Femur (tissue), 1 donor: ENCODE measurements at regions not wholly inside any gene's neighbourhood (a gene's known extent, or its start where the extent isn't known, plus 50 kb on each side); places are given as distances from the start of the nearest gene placed in this dataset.
A peak's percentile ranks its signal among the peaks of the same experiment; 100 is the strongest.

Experiments
- DNase-seq: peaks from one replicate; pipeline ENCODE4 v3.0.0-alpha.2; 2017

DNA sequence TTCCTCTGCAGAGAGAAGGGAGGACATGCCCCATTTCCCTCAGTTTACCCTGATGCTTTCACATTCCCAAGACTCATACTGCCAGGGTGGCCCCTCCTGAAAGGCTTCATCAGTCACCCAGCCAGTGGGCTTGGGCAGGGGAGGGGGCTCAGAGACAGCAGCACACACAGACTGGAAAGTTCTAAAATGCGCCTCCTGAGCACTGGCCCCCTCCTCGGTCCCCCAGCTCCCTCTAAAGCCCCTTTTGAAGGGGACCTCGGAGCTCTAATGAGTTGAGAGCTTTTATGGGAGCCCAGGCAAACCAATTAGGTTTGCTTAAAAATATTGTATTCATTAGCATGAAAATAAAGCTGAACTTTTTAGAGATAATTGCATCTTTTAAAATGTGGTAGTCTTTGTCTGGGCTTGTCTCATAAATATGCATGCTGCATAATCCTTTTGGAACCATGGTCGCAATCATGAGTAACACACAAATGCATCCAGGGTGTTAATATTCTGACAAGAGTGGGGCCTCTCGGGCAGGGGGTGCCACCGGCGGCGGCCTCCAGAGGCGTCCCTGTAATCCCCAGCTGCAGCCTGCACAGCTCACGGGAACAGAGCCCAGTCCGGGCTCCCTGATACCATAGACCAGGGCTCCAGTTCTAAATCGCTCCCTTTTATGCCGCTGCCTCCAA, 78.5 kb downstream of the RPLP1 start:
- DNase-seq: no peak

DNA sequence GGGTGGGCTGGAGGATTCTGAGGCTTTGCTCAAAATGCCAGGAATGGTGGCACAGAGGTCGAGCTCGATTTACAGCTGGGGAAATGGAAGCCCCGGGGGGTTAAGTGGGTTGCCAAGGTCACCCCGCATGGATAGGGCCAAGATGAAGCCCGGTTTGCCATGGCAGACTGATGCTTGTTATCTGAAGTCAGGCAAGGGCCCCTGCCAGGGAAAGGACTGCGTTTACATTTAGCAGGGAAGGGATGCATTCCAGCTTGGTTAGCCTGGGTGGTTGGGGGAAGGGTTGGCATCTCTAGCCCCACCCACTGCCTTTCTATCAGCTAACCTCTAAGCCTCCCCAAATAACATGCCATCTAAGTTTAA, 79.0 kb downstream of the RPLP1 start:
- no peak for DNase-seq

DNA sequence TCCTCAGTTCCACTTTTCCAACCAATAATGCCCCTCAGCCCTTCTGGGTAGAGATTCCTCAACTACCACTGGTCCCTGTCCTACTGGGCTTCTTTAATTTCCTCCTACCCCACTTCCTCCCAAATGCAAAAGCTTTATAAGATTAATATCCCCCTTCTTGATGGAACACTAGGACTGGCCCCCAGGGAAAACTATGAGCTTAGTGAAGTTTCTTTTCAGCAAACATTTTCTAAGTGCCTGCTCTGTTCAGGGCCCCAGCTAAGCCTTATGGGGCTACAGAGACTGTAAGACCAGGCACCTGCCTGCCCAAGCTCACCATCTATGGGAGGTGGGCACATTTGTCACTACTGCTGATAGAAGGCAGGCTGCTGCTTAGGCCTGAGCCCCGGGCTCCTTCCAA, 79.4 kb downstream of the RPLP1 start:
- no peak for DNase-seq

DNA sequence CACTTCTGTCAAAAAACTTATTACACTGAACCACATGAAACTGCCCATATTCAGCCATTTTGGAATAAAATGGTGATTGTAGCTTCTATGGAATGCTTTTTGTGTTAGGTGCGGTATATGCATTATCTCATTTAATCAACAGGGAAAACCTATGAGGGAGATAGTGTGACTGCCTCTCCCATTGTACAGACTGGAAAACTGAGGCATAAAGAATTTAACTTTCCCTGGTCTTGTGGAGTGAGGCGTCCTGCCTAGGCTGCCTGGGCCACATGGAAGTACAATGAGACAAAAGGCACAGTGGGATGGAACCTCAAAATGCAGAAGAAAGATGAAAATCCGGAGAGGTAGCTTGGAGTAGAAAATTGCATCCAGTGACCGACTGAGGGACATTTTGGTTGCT, 80.2 kb downstream of the RPLP1 start:
- DNase-seq: no peak

DNA sequence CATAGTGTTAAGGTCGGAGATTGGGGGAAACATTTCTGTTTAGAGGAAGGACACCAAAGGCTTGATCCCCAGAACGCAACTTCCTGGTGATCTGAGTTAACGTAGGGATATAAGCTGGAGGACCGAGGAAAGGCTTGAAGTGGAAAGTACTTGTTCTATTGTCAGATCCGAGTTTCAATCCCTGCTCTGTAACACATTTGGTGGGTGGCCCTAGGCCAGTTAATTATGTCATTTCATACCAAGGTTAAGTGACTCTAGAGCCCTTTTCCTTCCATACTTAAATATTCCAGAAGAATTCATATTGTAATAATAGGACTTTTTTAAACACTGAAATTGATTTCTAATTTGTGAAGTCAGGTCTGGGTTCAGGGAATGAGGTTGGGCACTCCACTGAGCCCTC, 80.9 kb downstream of the RPLP1 start:
- no peak for DNase-seq

DNA sequence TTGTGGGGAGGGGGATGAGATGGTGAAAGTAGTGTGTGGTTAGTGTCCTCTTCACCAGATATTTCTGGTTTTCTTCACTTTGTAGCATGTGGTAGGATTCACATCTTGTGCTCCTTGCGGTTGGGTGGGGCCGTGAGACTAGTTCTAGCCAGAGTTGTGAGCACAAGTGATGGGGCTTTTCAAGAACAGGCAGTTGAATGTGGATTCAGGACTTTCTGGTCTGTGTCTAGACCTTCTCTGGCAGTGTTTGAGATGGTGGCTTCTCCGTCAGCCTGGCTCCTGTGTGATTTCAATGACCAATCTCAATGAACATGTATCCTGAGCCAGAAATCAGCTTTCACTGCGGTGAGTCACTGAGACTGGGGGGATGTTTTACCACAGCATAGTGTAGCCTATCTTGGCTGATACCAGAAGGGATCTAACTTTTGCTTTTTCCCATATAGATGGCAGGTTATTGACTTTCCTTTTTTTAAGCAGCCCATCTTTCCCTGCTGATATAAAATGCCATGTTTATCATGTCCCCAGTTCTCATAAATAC, 82.6 kb downstream of the RPLP1 start:
- no peak for DNase-seq

DNA sequence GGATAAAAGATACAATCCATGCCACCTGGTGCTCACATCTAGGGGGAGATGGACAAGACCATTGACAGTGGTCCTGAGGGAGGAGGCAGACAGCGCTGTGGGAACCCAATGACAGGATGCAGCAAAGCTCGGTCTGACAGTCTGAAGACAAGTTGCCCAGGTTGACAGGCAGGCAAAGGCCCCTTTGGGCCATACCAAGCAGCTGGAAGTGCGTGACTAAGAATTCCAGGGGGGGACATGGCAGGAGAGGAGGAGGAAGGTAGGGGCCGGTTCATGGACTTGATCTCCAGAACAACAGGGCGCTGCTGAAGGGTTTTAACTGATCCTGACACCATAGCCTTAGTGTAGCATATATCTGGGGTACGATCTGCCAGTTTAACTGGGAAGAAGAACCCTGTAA, 83.4 kb downstream of the RPLP1 start:
- DNase-seq: no peak

DNA sequence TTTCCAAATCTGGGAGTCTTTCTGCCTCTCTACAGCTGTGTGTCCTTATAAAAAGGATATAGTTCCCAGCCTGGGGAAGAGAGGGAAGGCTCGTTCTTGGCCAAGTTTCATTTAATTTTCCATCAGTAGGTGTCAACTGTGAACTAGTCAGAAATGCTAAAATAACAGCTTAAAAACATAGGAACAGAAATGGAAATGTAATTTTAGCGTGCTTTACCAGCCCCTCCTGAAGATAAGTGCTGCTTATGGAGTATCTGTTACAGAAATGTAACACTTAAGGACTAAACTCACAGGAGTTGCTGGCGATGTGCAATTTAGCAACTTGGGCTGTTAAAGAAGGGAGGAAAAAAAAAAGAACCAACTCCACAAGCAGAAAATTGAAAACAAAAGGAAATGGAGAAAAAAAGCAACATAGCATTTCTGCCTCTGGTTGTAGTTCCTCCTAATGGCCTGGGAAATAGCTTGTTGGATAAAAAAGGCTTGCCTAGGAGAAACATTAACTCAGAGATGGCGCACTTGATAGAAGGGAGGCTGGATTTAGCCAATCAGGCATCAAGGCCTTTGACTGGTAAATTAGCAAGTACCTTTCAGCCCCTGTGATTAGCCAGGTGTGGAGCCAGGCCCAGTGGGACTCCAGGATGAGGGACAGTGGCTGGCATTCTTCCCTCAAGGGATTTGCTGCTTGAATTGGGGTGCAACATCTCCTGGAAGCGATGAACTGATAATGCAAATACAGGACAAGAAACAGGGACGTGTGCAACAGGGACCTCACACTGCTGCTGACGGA, 84.3 kb downstream of the RPLP1 start:
- DNase-seq: no peak

DNA sequence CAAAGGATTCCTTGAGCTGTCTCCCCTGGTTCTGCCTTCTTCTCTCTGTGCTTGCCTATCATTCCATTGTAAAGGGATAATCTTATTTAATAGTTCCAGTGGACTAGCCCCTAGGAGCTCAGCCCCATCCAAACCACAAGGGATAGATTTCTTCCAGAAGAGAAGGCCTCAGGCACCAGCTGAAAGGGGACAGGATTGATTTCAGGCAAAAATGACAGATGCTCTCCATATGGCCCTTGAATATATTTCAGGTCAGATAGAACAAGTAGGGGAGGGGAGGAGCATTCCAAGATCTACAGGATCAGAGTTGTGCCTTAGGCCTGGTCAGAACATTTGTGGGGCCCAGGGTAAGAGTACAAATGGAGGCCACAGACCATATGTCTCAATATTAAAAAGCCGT, 85.3 kb downstream of the RPLP1 start:
- DNase-seq: no peak

DNA sequence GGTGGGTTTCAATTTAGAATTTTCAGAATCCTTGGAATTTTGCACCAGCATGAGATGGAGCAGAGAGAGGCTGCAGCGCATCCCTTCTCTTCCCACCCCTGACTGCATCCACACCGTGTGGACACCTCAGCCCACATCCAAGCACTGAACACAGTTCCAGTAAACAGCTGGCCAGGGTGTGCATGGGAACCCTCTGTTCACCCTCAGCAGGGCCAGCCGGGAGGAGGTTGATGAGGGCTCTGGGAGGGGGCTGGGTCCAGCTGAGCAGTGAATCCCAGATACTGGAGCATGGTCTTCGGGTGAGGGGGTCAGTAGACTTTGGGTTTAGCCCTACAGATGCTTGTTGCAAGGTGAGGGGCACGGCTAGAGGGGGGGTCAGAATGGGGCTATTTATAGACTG, 85.8 kb downstream of the RPLP1 start:
- DNase-seq: no peak

DNA sequence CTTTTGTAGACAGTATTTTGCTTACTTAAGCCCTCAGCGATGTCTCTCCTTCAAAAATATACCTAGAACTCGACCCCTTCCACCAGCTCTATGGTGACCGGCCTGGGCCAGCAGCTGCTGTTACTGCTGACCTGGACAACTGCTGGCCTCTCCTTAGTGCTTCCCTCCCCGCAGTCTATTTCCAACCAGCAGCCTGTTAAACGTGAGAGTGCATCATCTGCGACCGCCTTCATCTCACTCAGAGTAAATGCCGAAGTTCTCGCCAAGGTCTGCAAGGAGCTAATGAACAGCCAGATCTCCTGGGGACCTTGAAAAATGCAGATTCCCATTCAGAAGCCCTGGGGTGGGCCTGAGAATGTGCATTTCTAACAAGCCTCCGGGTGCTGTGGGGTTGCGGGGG, 86.7 kb downstream of the RPLP1 start:
- no peak for DNase-seq

DNA sequence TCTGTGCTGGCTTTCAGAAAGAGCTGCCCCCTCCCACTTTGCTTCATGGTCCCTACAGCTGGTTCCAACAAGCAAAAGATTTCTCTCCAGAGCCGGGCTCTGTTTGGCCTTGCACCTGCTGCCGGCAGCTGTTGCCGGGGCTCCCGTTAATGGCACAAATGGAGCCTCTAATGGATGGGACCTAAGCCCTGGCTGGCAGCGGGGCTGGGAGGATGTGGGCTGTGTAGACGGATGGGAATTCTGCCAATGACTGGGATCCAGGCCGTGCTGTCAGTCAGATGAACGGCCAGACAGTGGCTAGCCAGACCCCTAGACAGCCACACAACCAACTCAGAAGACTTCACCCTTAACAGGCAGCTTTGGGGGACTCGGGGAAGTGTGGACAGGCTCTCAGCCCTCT, 88.0 kb downstream of the RPLP1 start:
- DNase-seq: peak; percentile 88

DNA sequence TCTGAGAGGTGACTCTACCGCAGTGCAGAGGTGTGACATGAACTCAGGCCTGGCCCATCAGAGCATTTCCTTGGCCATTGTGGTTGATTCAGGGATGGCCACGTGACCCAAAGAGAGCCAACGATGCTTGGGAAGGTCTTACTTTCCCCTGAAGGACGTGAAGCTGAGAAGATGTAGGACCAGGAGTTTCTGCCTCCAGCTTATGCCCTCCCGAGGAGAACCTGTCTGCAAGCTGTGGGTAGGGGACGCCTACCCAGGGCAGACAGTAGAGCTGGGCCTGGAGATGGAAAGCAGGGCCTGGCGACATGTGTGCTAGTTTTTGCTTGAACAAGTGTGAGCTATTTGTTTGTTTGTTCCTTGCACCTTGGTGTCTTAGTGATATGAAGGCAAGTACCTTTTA, 89.4 kb downstream of the RPLP1 start:
- no peak for DNase-seq

DNA sequence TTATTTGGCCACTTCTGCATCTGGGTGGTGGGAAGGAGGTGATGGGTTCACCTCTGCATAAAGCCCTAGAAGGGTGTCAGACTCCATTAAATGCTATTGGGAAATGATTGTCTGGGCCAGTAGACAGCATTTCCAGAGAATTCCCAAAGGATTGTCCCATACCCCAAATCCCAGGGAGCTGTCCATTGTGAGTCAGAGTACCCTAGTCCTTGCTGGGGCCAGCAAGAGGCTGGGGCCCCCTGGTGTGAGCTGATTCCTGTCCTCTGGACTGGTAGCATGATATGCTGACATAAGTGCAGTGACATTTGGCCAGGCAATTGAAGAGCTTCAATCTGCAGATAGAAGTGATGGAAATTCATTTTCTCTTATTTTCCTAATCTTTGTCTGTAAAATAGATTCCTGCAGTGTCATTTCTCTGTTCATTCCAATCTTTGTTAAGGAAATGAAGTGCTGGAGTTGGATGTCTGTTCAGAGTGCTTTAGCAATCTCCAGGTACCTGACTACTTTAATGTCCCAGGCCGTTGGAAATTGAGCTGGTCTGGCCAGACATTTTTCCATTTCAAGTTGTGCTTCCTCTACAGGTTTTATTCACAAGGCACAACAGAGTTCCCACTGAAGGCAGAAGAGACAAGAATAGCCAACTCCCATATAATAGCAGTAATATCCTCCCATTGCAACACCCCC, 91.2 kb downstream of the RPLP1 start:
- no peak for DNase-seq

DNA sequence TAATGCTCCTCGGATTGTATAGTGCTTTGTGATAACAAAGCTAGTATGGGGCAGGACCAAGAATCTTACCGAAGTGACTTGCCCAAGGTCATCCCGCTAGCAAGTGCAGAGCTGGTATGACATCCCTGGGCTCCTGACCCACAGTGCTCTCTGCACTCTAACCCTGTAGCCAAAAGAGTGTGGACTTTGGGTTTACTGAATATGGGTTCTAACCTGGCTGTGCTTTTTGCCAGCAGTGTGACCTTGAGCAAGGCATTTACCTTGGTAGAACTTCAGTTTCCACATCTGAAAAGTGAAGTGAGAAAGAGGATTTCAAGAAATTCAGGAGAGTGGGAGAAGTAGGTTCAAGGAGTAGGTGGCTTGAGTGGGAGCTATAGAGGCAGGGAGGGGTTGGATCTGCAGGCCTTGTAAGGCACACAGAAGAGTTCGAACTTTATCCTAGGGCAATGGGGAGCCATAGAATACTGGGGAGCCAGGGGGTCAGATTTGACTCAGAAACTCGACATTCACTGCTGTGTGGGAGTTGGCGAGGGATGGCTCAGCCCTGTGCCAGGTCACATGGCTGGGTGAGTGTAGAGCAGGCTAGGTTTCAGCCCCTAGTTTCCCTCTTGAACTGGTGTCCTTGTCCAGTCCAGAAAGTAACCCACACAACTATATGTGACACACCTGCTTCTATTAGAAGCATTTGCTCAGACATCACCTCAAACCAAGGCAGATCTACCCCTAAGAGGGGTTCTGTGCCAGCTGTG, 91.9 kb downstream of the RPLP1 start:
- no peak for DNase-seq

DNA sequence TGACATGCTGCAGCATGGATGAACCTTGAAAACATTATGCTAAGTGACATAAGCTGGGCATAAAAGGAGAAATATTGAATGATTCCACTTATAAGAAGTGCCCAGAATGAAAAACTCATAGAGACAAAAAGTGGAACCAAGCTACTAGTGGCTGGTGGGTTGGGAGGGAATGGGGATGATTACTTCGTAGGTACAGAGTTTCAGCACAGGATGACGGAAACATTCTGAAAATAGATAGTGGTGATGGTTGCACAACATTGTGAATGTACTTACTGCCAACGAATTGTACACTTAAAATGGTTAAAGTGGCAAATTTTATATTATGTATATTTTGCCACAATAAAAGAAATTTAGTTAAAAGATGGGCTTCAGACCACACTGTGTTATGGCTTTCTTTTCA, 93.6 kb downstream of the RPLP1 start:
- no peak for DNase-seq

DNA sequence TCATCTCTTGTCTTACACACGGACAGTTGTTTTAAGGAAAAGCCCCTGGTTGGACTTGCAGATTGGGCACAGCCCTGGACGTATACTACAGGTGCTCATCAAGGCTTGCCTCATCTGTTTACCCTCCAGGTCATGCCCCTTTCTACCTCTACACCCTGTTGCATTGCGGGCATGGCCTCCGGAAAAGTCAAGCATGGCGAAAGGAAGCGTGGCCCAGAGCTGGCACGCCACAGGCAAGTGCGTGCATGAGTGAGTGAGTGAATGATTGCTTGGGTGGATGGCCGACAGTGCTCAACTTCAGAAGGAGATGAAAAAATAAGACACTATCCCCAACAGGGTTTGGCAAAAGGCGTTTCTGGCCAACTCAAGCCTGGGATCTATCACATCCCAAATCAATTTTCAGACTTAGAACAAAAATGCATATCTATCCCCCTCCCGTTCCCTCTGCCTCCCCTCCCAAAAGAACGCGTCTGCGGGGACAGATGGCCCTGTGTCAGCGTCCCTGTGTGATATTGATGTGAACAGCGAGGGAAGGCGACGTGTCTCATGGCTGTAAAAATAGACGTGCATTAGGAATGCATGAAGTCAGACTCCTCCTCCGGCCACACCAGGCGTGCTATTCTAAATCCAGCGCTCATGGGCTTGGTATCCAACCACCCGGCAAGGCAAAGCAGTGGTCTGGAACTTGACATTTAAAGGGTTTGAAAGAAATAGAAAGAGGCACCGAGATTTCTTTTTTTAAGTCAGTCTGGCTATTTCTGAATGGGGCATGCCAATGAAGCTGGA, 96.0 kb downstream of the RPLP1 start:
- DNase-seq: peak; percentile 57

DNA sequence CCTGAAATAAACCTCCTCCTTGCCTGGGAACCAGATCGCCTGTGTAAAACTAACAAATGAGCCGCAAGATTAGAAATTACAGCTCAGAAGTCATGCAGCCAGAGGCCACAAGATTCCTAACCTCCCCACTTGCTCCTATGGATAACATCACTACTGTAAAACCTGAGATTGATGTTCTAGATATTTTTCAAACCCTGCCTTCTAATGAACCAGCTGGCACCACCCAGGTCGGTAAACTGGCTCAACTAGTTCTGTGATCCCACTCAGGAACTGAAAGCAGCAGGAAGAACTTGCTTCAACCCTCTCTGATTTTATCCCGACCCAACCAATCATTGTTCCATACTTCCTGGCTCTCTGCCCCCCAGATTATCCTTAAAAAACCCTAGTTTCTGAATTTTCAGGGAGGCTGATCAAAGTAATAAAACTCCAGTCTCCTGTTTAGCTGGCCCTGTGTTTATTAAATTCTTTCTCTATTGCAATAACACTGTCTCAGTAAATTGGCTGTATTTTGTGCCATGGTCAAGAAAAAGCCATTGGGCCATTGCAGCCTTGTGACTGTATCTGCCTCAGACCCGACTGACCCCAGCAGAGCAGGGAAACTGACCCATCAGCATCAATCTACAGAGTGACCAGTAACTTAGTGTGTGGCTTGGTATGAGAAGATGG, 98.9 kb downstream of the RPLP1 start:
- no peak for DNase-seq

DNA sequence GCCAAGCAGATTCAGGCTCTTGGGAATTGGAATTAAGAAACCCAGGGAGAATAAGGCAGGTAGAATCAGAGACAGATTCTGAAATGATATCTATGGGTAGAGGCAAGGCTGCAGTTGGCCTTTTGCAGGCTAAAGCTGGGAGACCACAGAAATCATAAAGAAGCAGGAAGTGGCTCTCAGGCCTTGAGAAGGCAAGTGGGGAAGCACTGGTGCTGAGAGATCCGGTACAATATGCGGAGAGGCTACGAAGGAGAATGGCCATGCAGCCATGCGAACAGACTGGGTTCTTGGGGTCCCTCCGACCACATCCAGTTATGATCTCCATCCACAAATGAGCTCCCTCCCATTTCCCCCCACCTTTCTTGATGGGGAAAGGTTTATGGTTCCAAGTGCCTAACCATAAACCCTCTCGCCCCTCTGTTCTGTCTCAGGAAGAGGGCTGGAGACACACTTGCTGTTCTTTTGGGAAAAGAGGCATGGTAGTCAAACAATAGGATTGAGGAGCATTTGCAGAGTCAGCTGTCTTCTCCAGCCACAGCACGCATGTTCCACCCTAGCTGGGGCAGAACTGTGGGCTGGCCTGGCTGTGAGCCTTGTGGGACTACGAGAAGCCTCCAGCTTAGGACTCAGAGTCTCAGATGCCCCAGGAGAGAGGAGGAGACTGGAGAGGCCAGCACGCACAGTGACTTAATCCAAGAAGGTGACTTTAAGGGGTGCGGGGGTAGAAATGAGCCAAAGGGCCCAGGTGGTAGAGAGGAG, 99.6 kb downstream of the RPLP1 start:
- DNase-seq: no peak

DNA sequence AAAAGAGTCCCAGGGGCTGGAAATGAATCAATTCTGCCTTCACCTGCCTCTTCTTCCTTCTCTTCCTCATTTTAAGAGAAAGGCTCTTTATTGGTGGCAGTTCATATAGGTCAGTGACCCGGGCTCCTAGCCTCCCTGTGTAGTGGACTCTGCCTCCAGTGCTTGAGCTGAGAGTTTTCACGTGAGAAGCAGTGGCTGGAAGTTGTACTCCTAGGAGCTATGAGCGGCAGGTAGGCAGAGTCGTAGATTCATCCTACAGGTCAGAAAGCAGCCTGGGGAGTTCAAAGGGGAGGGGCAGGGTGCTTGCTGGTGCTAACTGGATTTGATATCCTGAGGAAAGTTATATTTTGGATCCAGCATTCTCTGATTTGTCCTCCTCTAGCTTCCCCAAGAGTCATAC, 101.1 kb downstream of the RPLP1 start:
- DNase-seq: no peak
